Upper lobe of right lung (tissue), 1 donor: ENCODE measurements at regions not wholly inside any gene's neighbourhood (a gene's known extent, or its start where the extent isn't known, plus 50 kb on each side); places are given as distances from the start of the nearest gene placed in this dataset.

Experiments used
- ATAC-seq: fragments of 200-7000 bp; cut with Tn5 transposase; one replicate; pipeline ENCODE4 v1.9.1; 2020; ENCODE audit warnings: mild to moderate bottlenecking, moderate library complexity
- DNase-seq: peaks from one replicate; pipeline ENCODE4 v3.0.0-alpha.2; 2020
- H3K27ac ChIP-seq: fragments of 200-600 bp; one replicate; pipeline ENCODE4 v1.8.0; 2022
- H3K27me3 ChIP-seq: fragments of 200-600 bp; one replicate; pipeline ENCODE4 v1.8.0; 2022; ENCODE audit warnings: mild to moderate bottlenecking
- H3K36me3 ChIP-seq: fragments of 200-600 bp; one replicate; pipeline ENCODE4 v1.8.0; 2022
- H3K4me1 ChIP-seq: fragments of 200-600 bp; one replicate; pipeline ENCODE4 v1.8.0; 2022
- H3K4me3 ChIP-seq: fragments of 200-600 bp; one replicate; pipeline ENCODE4 v1.8.0; 2022; ENCODE audit warnings: mild to moderate bottlenecking
- H3K9me3 ChIP-seq: fragments of 200-600 bp; one replicate; pipeline ENCODE4 v1.8.0; 2022
- intact Hi-C: fragments of 100-400 bp; cut with DNase I; formaldehyde crosslinking; loops from one replicate; pipeline ENCODE4 v1.11.0; 2022
- TF ChIP-seq, protein P1 (sequence below): fragments of 200-600 bp; IDR thresholded peaks from one replicate; pipeline ENCODE4 v1.8.0; 2022; ENCODE audit warnings: antibody characterized with exemption
- donor health status: DM: no; HTN: yes; CAD: no; lungs with severe emphysema.

DNA sequence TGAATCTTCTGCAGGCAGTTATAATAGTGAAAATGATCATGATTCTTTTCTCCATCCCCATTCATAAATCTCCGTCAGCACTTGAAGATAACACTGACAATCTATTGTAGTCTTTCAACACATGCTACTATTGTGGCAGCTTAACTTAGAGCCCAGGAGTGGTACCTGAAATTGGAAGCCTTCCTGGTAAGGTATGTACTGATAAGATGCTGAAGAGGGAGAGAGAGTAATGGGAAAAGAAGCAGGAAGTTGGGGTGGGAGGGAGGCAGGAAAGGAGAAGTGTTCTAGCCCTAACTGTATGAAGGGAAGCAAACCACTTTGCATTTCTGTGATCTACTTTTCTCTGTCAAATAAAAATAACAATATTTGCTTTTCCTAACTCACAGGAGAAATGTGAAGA, 197.4 kb upstream of the RORA start:
- TF ChIP-seq, protein P1, sequence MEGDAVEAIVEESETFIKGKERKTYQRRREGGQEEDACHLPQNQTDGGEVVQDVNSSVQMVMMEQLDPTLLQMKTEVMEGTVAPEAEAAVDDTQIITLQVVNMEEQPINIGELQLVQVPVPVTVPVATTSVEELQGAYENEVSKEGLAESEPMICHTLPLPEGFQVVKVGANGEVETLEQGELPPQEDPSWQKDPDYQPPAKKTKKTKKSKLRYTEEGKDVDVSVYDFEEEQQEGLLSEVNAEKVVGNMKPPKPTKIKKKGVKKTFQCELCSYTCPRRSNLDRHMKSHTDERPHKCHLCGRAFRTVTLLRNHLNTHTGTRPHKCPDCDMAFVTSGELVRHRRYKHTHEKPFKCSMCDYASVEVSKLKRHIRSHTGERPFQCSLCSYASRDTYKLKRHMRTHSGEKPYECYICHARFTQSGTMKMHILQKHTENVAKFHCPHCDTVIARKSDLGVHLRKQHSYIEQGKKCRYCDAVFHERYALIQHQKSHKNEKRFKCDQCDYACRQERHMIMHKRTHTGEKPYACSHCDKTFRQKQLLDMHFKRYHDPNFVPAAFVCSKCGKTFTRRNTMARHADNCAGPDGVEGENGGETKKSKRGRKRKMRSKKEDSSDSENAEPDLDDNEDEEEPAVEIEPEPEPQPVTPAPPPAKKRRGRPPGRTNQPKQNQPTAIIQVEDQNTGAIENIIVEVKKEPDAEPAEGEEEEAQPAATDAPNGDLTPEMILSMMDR: no peak
- Histone ChIP-seq H3K27me3 (no peaks in the 10 kb centered on the region), H3K9me3 (no peaks in the 10 kb centered on the region), H3K27ac (no peak overlapping the region), H3K4me3 (no peak overlapping the region), H3K4me1 (no peaks in the 10 kb centered on the region), H3K36me3 (no peaks in the 10 kb centered on the region)
- no peak for DNase-seq
- intact Hi-C loops: no loop called here
- no peak for ATAC-seq

DNA sequence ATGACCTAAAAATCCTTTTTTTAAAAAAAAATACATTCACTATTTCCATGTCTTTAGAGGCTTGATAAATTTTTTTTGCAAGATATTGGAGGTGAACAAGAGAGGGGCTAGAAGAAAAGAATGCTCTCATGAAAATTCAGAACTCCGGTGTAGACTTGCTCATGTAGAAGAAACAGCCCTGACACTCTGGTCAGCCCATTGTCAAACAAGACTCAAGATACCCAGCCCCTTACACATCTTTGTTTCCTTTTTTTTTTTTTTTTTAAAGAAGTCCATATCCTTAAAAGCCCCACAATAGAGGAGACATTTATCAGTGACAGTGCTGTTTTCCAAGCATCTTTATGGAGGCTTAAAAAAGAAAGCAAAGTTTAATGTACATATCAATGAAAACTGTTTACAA, 196.8 kb upstream of the RORA start:
- ATAC-seq (no peak), DNase-seq (no peak)
- TF ChIP-seq, protein P1: no peak
- H3K9me3 ChIP-seq: no peaks in the 10 kb centered on the region
- H3K36me3 ChIP-seq: no peaks in the 10 kb centered on the region
- no peaks in the 10 kb centered on the region for H3K27me3 ChIP-seq
- intact Hi-C loops: no loop called here
- H3K4me1 ChIP-seq: no peaks in the 10 kb centered on the region
- no peak overlapping the region for H3K4me3 ChIP-seq
- H3K27ac ChIP-seq: no peak overlapping the region

DNA sequence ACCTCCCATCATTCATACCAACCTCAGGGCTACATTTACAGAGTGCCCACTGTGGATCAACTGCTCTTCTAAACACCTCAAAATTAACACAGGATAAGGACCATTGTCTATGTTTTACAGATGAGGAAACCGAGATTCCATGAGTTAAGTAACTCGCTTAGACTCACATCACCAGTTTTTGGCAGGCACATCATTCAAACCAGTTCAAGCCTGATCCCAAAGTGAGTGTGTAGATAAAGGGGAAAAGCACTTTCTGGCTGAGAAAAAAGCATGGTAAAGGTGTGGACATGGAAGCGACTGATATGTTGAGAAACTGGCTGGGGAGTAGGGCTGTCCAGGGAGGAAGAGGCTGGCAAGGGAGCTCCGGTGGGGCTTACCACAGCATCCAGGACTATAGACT, 193.7 kb upstream of the RORA start:
- TF ChIP-seq, protein P1: no peak
- no peak for ATAC-seq

DNA sequence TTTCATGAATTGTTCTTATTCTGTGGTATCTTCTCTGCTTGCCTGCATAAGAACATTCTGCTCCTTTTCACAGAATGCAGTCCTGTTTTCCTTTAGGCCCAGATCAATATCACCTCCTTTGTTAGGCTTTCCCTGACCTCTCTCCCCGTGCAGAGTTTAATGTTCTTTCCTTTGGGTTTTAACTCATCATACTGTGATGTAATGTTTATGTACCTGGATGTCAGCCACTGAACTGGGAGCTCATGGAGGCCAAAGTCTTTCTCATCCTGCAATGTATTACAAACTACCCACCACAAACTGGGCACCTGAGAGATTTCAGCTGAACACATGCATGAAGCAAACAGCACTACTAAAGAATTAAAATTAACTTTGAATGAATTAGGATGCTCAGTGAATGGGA, 192.8 kb upstream of the RORA start:
- Histone ChIP-seq H3K4me1 (no peaks in the 10 kb centered on the region), H3K27ac (no peak overlapping the region), H3K36me3 (no peaks in the 10 kb centered on the region), H3K9me3 (no peaks in the 10 kb centered on the region), H3K4me3 (no peak overlapping the region), H3K27me3 (no peaks in the 10 kb centered on the region)
- TF ChIP-seq, protein P1: no peak
- no peak for DNase-seq
- ATAC-seq: no peak
- intact Hi-C loops: no loop called here

More for the DNA sequence above, 193.7 kb upstream of the RORA start:
- no peaks in the 10 kb centered on the region for H3K27me3 ChIP-seq
- no peaks in the 10 kb centered on the region for H3K4me1 ChIP-seq
- intact Hi-C loops: no loop called here
- H3K27ac ChIP-seq: no peak overlapping the region
- no peaks in the 10 kb centered on the region for H3K9me3 ChIP-seq
- H3K4me3 ChIP-seq: no peak overlapping the region
- no peaks in the 10 kb centered on the region for H3K36me3 ChIP-seq
- DNase-seq: no peak

DNA sequence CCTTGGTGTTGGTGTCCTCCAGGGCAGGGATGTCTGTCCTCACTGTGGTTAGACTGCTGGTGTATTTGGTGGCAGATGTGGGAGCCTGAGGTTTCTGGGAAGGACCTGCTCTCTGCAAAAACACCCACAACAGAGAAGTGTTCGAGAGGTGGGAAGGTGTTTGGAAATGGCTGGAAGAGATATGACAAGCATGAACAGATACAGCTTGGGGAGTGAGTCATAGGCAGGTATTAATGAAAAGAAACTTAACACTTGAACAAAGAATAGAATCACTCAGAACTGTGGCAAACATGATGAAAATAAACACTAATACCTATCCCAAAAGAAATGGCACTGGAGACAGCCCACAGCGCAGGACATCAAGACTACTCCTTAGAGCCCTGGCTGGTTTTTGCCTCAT, 192.4 kb upstream of the RORA start:
- Histone ChIP-seq H3K4me1 (no peaks in the 10 kb centered on the region), H3K9me3 (no peaks in the 10 kb centered on the region), H3K4me3 (no peak overlapping the region), H3K36me3 (no peaks in the 10 kb centered on the region), H3K27me3 (no peaks in the 10 kb centered on the region), H3K27ac (no peak overlapping the region)
- no peak for DNase-seq
- no peak for ATAC-seq
- intact Hi-C loops: no loop called here
- TF ChIP-seq, protein P1: no peak

DNA sequence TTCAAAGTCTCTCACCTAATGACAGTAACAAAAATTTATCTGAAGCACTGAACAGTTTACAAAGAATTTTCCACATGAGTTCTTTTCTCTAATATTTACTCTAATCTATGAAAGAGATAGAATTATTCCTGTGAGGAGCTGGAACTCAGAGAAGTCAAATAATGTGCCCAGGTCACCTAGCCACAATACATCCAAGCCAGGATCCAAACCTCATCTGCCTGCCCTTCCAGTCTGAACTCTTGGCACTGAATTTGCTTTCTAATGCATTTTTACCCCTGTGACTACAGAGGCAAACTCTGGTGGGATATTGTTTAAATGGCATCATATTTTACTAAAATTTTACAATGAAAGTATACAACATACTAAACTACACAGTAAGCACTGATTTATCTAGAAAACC, 191.4 kb upstream of the RORA start:
- no peak overlapping the region for H3K4me3 ChIP-seq
- ATAC-seq (no peak), DNase-seq (no peak)
- H3K4me1 ChIP-seq: no peaks in the 10 kb centered on the region
- no peaks in the 10 kb centered on the region for H3K27me3 ChIP-seq
- no peaks in the 10 kb centered on the region for H3K9me3 ChIP-seq
- intact Hi-C loops: no loop called here
- no peak overlapping the region for H3K27ac ChIP-seq
- TF ChIP-seq, protein P1: no peak
- H3K36me3 ChIP-seq: no peaks in the 10 kb centered on the region
